Mammary epithelial cell (primary cell): ENCODE measurements at regions not wholly inside any gene's neighbourhood (a gene's known extent, or its start where the extent isn't known, plus 50 kb on each side); places are given as distances from the start of the nearest gene placed in this dataset.

ENCODE experiments used
- CTCF ChIP-seq, 2 donors: IDR thresholded peaks in 1 of 2; conservative IDR thresholded peaks in 1 of 2; 2 replicates each; pipeline ENCODE4 v1.5.1; 2011 to 2012; ENCODE audit warnings: inconsistent platforms in 2 of 2, low read length in 2 of 2, mild to moderate bottlenecking in 2 of 2, control low read depth in 1 of 2, low read depth in 1 of 2; ENCODE audit not compliant: insufficient read depth in 1 of 2; ENCODE audit errors: extremely low read depth in 1 of 2
- EZH2 ChIP-seq: IDR thresholded peaks from 2 replicates; pipeline ENCODE4 v1.6.1; 2012; ENCODE audit warnings: low read length, inconsistent platforms, borderline replicate concordance

DNA sequence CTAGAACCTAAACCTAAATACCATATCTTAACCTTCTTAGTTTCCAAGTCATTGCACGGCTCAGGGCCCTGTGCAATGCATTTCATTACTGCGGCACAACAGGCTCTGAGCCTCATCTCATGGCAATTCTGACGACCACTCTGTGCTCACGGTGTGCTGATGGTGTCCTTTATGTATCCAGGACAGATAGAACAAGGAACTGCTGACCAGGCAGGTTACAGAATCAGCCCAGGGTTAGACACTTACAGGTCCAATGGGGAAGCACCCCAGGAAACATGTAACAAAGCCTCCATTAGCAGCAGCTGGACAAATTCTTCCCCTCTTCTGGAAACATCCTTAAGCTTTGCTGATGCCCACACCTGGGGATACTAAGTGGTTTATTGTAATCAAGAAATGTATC is 91.9 kb upstream of the NSMCE3 start:
- no peak for TF ChIP-seq EZH2
- no peak for TF ChIP-seq CTCF (conservative IDR thresholded peaks at IDR 0.05 in 1 of 2, IDR thresholded peaks at IDR 0.05 in 1 of 2; ENCODE audit: extremely low read depth in 1 of 2, insufficient read depth in 1 of 2, low read depth in 1 of 2, low read length in 2 of 2)
